Stimulated activated CD8-positive, alpha-beta memory T cell treated with anti-CD3 and anti-CD28 coated beads, Interleukin-2, amount 100 ng/mL, for 1 hour (primary cell): ENCODE measurements at regions not wholly inside any gene's neighbourhood (a gene's known extent, or its start where the extent isn't known, plus 50 kb on each side); places are given as distances from the start of the nearest gene placed in this dataset.
A peak's percentile ranks its signal among the peaks of the same experiment; 100 is the strongest.

Experiments
- DNase-seq, 2 donors: peaks; one replicate each; pipeline ENCODE4 v3.0.0-alpha.2; 2020; ENCODE audit warnings: low read depth in 2 of 2

DNA sequence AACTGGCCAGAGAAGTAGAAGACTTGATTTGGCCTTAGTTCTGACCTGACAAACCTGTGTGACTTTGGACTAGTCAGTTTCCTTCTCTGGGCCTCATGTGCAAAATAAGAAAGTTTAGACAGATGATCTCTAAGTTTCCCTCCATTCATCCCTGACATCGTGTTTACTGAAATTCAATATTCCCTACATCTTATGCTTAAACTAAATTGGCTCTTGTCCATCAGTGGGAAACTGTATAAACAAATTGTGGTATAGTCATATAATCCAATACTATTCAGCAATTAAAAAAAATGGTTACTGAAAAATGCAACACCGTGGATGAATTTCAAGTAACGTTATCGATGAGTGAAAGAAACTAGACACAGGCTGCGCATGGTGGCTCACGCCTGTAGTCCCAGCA is 64.4 kb upstream of the HRH1 start:
- no peak for DNase-seq

DNA sequence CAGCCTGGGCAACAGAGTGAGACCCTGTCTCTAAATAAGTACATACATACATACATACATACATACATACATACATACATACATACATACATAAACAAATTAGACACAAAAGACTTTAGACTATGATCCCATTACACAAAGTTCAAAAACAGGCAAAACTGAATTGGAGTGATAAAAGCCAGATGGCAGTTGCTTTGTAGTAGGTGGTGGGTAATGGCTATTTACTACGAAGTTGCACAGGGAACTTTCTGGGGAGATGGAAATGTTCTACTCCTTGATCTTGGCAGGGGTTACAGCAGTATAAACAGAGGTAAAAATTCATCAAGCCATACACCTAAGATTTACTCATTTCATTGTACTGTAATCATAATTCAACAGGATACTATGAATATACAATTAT is 63.7 kb upstream of the HRH1 start:
- DNase-seq = no peak

GRCh38 chr3:11091088-11091590 is 63.2 kb upstream of the HRH1 start:
- no peak for DNase-seq

GRCh38 chr3:11091791-11092190 is 62.5 kb upstream of the HRH1 start:
- no peak for DNase-seq

DNA sequence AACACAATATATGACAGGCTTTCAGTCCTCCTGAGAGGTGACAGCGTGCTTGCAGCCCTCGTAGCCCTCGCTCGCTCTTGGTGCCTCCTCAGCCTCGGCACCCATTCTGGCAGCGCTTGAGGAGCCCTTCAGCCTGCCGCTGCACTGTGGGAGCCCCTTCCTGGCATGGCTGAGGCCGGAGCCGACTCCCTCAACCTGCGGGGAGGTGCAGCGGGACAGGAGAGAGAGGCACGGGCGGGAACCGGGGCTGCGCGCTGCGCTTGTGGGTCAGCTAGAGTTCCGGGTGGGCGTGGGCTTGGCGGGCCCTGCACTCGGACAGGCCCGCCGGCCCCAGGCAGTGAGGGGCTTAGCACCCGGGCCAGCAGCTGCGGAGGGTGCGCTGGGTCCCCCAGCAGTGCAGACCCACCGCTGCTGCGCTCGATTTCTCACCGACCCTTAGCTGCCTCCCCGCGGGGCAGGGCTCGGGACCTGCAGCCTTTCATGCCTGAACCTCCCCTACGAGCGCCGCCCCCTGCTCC is 60.4 kb upstream of the HRH1 start:
- no peak for DNase-seq

GRCh38 chr3:11095932-11096265 is 58.4 kb upstream of the HRH1 start:
- DNase-seq = no peak

DNA sequence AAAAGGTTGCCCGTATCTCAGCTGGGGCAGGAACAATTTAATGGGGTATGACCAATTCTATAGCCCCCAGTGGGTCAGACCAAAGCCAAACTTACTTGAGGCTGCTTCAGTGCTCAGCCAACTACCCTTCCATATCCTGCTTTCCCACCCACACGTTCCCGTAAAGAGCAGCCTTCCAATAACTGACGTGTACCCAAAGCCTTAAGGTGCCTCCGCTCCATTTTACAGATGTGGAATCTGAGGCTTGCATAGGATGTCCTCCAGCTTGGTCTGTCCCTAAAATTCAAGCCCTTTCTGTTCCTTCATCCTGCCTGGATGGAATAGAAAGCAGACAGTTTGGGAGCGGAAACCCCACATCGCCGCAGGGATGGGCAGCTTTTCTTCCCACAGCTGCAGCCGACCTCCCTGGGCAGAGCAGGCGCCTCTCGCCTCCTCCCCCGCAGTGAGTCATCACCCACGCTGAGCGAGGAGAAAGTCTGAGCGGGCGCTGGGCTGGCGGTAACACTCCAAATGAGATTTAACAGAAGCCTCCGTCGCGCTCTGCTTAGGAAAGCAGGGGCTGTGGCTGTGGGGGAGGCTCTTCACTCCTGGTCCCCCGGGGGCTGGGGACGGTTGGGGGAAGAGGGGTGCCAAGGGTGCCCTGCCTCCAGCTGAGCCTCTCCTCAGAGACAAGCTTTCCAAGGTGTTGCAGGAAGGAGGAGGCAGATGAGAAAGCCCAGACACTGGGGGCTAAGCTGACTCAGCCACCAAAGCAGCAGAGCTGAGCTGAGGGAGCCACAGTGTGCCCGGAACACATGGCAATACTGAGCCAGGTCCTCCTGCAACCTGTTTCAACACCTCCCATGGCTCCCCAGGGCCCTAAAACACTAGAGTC is 57.8 kb upstream of the HRH1 start:
- peak in 1 of 2 donors; percentile 9 for DNase-seq

DNA sequence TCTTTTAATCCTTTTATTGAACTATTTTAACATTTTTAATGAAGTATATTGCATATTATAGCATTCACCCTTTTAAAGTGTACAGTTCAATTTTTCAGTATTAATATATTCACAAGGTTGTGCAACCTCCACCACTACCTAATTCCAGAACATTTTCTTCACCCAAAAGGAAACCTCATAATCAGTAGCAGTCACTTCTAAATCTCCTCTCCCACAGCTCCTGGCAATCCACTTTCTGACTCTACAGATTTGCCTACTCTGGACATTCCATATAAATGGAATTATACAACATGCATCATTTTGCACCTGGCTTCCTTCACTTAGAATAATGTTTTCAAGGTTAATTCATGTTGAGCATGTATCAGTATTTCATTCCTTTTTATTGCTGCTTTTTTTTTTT is 55.0 kb upstream of the HRH1 start:
- DNase-seq = no peak
